ENCODE measurements at regions not wholly inside any gene's neighbourhood (a gene's known extent, or its start where the extent isn't known, plus 50 kb on each side); places are given as distances from the start of the nearest gene placed in this dataset.
"Not testable (repeated sequence)": the region's sequence is repeated elsewhere in the genome, so short reads cannot be mapped to it uniquely, and the experiment has no call there.

DNA sequence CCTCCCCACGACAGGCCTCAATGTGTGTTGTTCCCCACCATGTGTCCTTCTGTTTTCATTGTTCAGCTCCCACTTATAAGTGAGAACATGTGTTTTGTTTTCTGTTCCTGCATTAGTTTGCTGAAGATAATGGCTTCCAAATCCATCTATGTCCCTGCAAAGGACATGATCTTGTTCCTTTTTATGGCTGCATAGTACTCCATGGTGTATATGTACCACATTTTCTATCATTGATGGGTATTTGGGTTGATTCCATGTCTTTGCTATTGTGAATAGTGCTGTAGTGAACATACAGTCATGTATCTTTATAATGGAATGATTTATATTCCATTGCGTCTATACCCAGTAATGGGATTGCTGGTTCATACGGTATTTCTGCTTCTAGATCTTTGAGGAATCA, 71.5 kb upstream of the RGPD5 start:
- TF ChIP-seq, protein P1, sequence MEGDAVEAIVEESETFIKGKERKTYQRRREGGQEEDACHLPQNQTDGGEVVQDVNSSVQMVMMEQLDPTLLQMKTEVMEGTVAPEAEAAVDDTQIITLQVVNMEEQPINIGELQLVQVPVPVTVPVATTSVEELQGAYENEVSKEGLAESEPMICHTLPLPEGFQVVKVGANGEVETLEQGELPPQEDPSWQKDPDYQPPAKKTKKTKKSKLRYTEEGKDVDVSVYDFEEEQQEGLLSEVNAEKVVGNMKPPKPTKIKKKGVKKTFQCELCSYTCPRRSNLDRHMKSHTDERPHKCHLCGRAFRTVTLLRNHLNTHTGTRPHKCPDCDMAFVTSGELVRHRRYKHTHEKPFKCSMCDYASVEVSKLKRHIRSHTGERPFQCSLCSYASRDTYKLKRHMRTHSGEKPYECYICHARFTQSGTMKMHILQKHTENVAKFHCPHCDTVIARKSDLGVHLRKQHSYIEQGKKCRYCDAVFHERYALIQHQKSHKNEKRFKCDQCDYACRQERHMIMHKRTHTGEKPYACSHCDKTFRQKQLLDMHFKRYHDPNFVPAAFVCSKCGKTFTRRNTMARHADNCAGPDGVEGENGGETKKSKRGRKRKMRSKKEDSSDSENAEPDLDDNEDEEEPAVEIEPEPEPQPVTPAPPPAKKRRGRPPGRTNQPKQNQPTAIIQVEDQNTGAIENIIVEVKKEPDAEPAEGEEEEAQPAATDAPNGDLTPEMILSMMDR (IDR thresholded peaks at IDR 0.05): not testable (repeated sequence)
- TF ChIP-seq ZFX (IDR thresholded peaks at IDR 0.05; ENCODE audit: borderline replicate concordance): not testable (repeated sequence)

Measured in 22Rv1 (cell line).